NCI-H69 (cell line): ENCODE measurements at regions not wholly inside any gene's neighbourhood (a gene's known extent, or its start where the extent isn't known, plus 50 kb on each side); places are given as distances from the start of the nearest gene placed in this dataset.

Experiments
- DNase-seq: peaks from one replicate; lab custom pipeline; 2025; lab: John Stamatoyannopoulos, UW

GRCh38 chr20:12358655-12359009 lies 440.9 kb downstream of the BTBD3 start:
- peak; percentile 29 for DNase-seq

GRCh38 chr20:12371990-12372389 lies 454.3 kb downstream of the BTBD3 start:
- DNase-seq: peak; percentile 96

- DNase-seq: peak; percentile 91
Measured at GRCh38 chr20:12372557-12372956, 454.9 kb downstream of the BTBD3 start.

- no peak for DNase-seq
Measured at GRCh38 chr20:12375967-12376366, 458.3 kb downstream of the BTBD3 start.

- no peak for DNase-seq
Measured at GRCh38 chr20:12383821-12384220, 466.1 kb downstream of the BTBD3 start.

GRCh38 chr20:12386821-12387220 lies 469.1 kb downstream of the BTBD3 start:
- DNase-seq: no peak

GRCh38 chr20:12391099-12391498 lies 473.4 kb downstream of the BTBD3 start:
- DNase-seq: peak; percentile 51

GRCh38 chr20:12394786-12395185 lies 477.1 kb downstream of the BTBD3 start:
- peak; percentile 37 for DNase-seq

GRCh38 chr20:12395353-12395752 lies 477.7 kb downstream of the BTBD3 start:
- DNase-seq: no peak

- no peak for DNase-seq
Measured at GRCh38 chr20:12395760-12396159, 478.1 kb downstream of the BTBD3 start.

GRCh38 chr20:12399110-12399836 lies 481.6 kb downstream of the BTBD3 start:
- no peak for DNase-seq

GRCh38 chr20:12404941-12405340 lies 487.2 kb downstream of the BTBD3 start:
- DNase-seq: no peak

- DNase-seq: no peak
Measured at GRCh38 chr20:12406978-12407377, 489.3 kb downstream of the BTBD3 start.

GRCh38 chr20:12409501-12409900 lies 491.8 kb downstream of the BTBD3 start:
- DNase-seq: no peak

GRCh38 chr20:12410783-12411182 lies 493.1 kb downstream of the BTBD3 start:
- no peak for DNase-seq

- no peak for DNase-seq
Measured at GRCh38 chr20:12411246-12411940, 493.7 kb downstream of the BTBD3 start.

- DNase-seq: no peak
Measured at GRCh38 chr20:12413116-12413515, 495.4 kb downstream of the BTBD3 start.

- DNase-seq: peak; percentile 30
Measured at GRCh38 chr20:12414446-12415274, 497.0 kb downstream of the BTBD3 start.

- no peak for DNase-seq
Measured at GRCh38 chr20:12416281-12416680, 498.6 kb downstream of the BTBD3 start.

- no peak for DNase-seq
Measured at GRCh38 chr20:12433724-12434123, 516.0 kb downstream of the BTBD3 start.

- no peak for DNase-seq
Measured at GRCh38 chr20:12434672-12435071, 517.0 kb downstream of the BTBD3 start.

- no peak for DNase-seq
Measured at GRCh38 chr20:12435268-12435667, 517.6 kb downstream of the BTBD3 start.

- DNase-seq: no peak
Measured at GRCh38 chr20:12453711-12454110, 536.0 kb downstream of the BTBD3 start.
